Stimulated activated CD4-positive, alpha-beta T cell treated with anti-CD3 and anti-CD28 coated beads, Interleukin-2, amount 100 ng/mL, for 48 hours (primary cell): ENCODE measurements at regions not wholly inside any gene's neighbourhood (a gene's known extent, or its start where the extent isn't known, plus 50 kb on each side); places are given as distances from the start of the nearest gene placed in this dataset.

Source experiments
- DNase-seq, 2 donors: peaks; one replicate each; pipeline ENCODE4 v3.0.0-alpha.2; 2020

- no peak for DNase-seq
These were observed 99.1 kb upstream of the ANO1 start for GRCh38 chr11:69978841-69979614.

GRCh38 chr11:69979632-69980031 lies 98.5 kb upstream of the ANO1 start:
- no peak for DNase-seq

GRCh38 chr11:69981119-69981784 lies 96.9 kb upstream of the ANO1 start:
- DNase-seq = no peak

GRCh38 chr11:69982690-69983570 lies 95.2 kb upstream of the ANO1 start:
- DNase-seq = no peak

- no peak for DNase-seq
These were observed 94.6 kb upstream of the ANO1 start for GRCh38 chr11:69983571-69983877.

GRCh38 chr11:69983897-69984438 lies 94.1 kb upstream of the ANO1 start:
- DNase-seq = no peak

GRCh38 chr11:69984457-69985261 lies 93.5 kb upstream of the ANO1 start:
- no peak for DNase-seq

- DNase-seq = no peak
These were observed 92.8 kb upstream of the ANO1 start for GRCh38 chr11:69985331-69985640.

- DNase-seq = no peak
These were observed 92.3 kb upstream of the ANO1 start for GRCh38 chr11:69985641-69986439.

GRCh38 chr11:69986440-69986787 lies 91.7 kb upstream of the ANO1 start:
- no peak for DNase-seq

- DNase-seq = no peak
These were observed 91.3 kb upstream of the ANO1 start for GRCh38 chr11:69986830-69987229.

GRCh38 chr11:69992026-69992425 lies 86.1 kb upstream of the ANO1 start:
- DNase-seq = no peak

GRCh38 chr11:69992943-69993694 lies 85.0 kb upstream of the ANO1 start:
- DNase-seq = no peak

GRCh38 chr11:69994810-69995209 lies 83.3 kb upstream of the ANO1 start:
- no peak for DNase-seq

GRCh38 chr11:69995697-69996096 lies 82.4 kb upstream of the ANO1 start:
- no peak for DNase-seq

- DNase-seq = no peak
These were observed 81.7 kb upstream of the ANO1 start for GRCh38 chr11:69996451-69996850.

- no peak for DNase-seq
These were observed 80.8 kb upstream of the ANO1 start for GRCh38 chr11:69997352-69997751.

GRCh38 chr11:69999721-70000120 lies 78.4 kb upstream of the ANO1 start:
- DNase-seq = no peak

GRCh38 chr11:70000228-70000627 lies 77.9 kb upstream of the ANO1 start:
- DNase-seq = no peak

GRCh38 chr11:70001246-70001645 lies 76.9 kb upstream of the ANO1 start:
- DNase-seq = no peak

- peak; percentile 17 to 35 for DNase-seq
These were observed 75.7 kb upstream of the ANO1 start for GRCh38 chr11:70002433-70002832.
